Common myeloid progenitor, CD34-positive (primary cell): ENCODE measurements at regions not wholly inside any gene's neighbourhood (a gene's known extent, or its start where the extent isn't known, plus 50 kb on each side); places are given as distances from the start of the nearest gene placed in this dataset.

Experiments
- CTCF ChIA-PET: fragments of 350-600 bp; sonication (Branson Sonifier 250); formaldehyde crosslinking; loops from one replicate; lab custom pipeline; 2021; ENCODE audit warnings: antibody characterized with exemption; lab: Charles Lee
- POLR2A ChIA-PET: fragments of 350-600 bp; sonication (Branson Sonifier 250); formaldehyde crosslinking; loops from one replicate; lab custom pipeline; 2021; ENCODE audit warnings: antibody characterized with exemption; lab: Charles Lee
- DNase-seq, 3 donors: peaks; one replicate each; pipeline versions ENCODE4 v3.0.0 to v3.0.0-alpha.2; 2013
- H3K27ac ChIP-seq, 2 experiments: 1 replicate in 1 of 2; 2 replicates in 1 of 2; pipeline ENCODE4 v1.7.0; 2013; ENCODE audit warnings: inconsistent platforms in 2 of 2, low read length in 2 of 2, mild to moderate bottlenecking in 2 of 2, low read depth in 1 of 2, moderate library complexity in 1 of 2; ENCODE audit not compliant: severe bottlenecking in 2 of 2, insufficient read depth in 1 of 2, poor library complexity in 1 of 2
- H3K27me3 ChIP-seq, 5 experiments: replicated peaks in 2 of 5; 1 replicate in 3 of 5; 2 replicates in 2 of 5; pipeline versions ENCODE4 v1.6.1 to v1.7.0; 2013; ENCODE audit warnings: low read length in 4 of 5, mild to moderate bottlenecking in 2 of 5, moderate library complexity in 2 of 5, inconsistent platforms in 1 of 5; ENCODE audit not compliant: insufficient read depth in 5 of 5, control insufficient read depth in 4 of 5
- H3K36me3 ChIP-seq, 4 experiments: 1 replicate in 2 of 4; 2 replicates in 2 of 4; pipeline versions ENCODE4 v1.6.1 to v1.7.0; 2013; ENCODE audit warnings: low read length in 3 of 4, control low read depth in 1 of 4, mild to moderate bottlenecking in 1 of 4; ENCODE audit not compliant: control insufficient read depth in 4 of 4, insufficient read depth in 4 of 4
- H3K4me1 ChIP-seq, 4 experiments: 1 replicate in 3 of 4; 2 replicates in 1 of 4; pipeline versions ENCODE4 v1.6.1 to v1.7.1; 2013; ENCODE audit warnings: low read length in 3 of 4, mild to moderate bottlenecking in 3 of 4, control low read depth in 1 of 4, inconsistent platforms in 1 of 4, moderate library complexity in 1 of 4; ENCODE audit not compliant: control insufficient read depth in 4 of 4, insufficient read depth in 4 of 4; ENCODE audit errors: control extremely low read depth in 1 of 4
- H3K4me3 ChIP-seq, 7 experiments: 1 replicate in 4 of 7; 2 replicates in 3 of 7; pipeline versions ENCODE4 v1.5.1 to v1.7.0; 2013; ENCODE audit warnings: mild to moderate bottlenecking in 7 of 7, low read length in 6 of 7, moderate library complexity in 6 of 7, inconsistent platforms in 2 of 7, low read depth in 2 of 7, control low read depth in 1 of 7; ENCODE audit not compliant: insufficient read depth in 4 of 7, control insufficient read depth in 1 of 7; ENCODE audit errors: extremely low read depth in 1 of 7
- H3K9me3 ChIP-seq, 5 experiments: 1 replicate in 4 of 5; 2 replicates in 1 of 5; pipeline versions ENCODE4 v1.6.1 to v1.7.1; 2013; ENCODE audit warnings: low read length in 4 of 5, mild to moderate bottlenecking in 2 of 5, inconsistent platforms in 1 of 5, low read depth in 1 of 5, moderate library complexity in 1 of 5; ENCODE audit not compliant: control insufficient read depth in 4 of 5, insufficient read depth in 2 of 5; ENCODE audit errors: control extremely low read depth in 1 of 5
- WGBS: methylation state at CpG from one replicate; pipeline ENCODE4 v1.1.5; 2013; ENCODE audit not compliant: insufficient coverage; 5-methylcytosine and 5-hydroxymethylcytosine counted together

DNA sequence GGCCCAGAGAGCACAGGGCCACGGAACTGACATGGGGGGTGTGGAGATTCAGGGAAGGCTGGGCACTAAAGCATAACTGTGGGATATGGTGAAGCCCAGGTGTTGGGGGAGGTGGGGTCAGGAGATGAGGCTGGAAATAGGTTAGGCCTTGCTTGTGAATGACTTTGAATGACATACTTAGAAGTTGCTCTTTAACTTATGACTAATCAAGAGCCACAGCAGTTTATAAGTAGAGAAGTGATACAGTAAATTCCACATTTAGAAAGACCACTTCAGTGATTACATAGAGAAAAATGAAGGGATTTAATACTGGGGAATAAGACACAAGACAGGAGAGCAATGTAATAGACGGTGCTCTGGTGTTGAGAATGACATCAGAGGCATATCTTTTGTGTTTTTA lies 120.8 kb upstream of the SEC61G start:
- WGBS = 100% methylated on average over 2 of the region's 2 CpGs
- H3K27me3 ChIP-seq = no peaks in the 10 kb centered on the region
- no peak for DNase-seq
- H3K27ac ChIP-seq = no peak overlapping the region
- ChIA-PET POLR2A (no interaction called here), CTCF (no interaction called here)
- no peaks in the 10 kb centered on the region for H3K4me1 ChIP-seq
- no peaks in the 10 kb centered on the region for H3K36me3 ChIP-seq
- no peak overlapping the region for H3K4me3 ChIP-seq
- no peaks in the 10 kb centered on the region for H3K9me3 ChIP-seq

DNA sequence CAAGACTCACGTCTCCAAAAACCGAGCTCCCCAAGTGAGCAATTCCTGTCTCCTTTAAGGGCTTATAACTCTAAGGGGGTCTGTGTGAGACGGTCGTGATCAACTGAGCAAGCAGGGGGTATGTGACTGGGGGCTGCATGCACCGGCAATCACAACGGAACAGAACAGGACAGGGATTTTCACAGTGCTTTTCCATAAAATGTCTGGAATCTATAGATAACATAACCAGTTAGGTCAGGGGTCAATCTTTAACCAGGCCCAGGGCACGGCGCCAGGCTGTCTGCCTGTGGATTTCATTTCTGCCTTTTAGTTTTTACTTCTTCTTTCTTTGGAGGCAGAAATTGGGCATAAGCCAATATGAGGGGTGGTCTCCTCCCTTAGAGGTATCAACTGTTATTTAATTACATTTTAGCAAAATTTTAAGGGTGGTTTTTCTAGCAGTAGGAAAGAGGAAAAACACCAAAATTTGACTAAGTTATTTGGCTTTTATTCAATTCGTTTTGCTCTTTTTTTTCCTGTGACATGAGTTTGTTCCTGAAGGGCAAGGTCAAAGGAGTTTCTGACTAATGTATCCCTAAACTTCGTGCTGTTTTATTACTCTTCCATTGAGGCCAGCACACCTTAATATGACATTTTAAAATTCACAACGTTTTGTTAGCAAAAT lies 121.4 kb upstream of the SEC61G start:
- H3K27me3 ChIP-seq = no peaks in the 10 kb centered on the region
- ChIA-PET POLR2A (no interaction called here), CTCF (no interaction called here)
- H3K4me1 ChIP-seq = no peaks in the 10 kb centered on the region
- DNase-seq = no peak
- no peak overlapping the region for H3K4me3 ChIP-seq
- H3K9me3 ChIP-seq = no peaks in the 10 kb centered on the region
- WGBS = 85% methylated on average over 9 of the region's 11 CpGs
- H3K36me3 ChIP-seq = no peaks in the 10 kb centered on the region
- no peak overlapping the region for H3K27ac ChIP-seq

DNA sequence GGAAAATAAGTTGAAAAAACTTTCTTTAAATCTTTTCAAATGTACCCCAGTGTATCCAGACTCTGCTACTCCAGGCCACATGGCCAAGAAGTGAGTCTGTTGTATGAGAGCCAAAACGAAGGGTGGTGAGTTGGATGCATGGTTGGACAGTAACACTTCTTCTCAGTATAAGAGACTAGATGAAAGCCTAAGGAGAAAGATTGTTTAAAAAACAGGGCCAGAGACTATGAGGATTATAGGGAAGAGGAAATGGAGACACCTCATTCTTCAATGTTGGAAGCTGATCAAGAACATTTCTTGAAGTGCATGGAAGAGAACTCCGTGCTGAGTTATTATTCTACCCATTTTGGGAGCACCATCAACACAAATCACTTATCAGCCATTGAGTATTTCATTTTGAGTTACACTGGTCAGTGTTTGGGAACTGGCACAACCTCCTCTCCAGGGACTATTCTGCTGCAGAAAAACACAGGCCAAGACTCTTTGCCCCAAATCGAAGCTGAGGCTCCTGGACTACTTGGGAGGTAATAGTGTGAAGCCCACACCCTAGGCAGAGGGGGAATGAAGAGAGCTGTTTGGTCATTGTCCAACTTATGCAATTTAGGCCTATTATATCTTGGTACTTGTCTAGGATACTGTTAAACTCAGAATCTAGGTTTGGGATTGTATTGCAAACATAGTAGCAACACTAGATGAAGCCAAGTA lies 123.0 kb upstream of the SEC61G start:
- H3K4me3 ChIP-seq = no peak overlapping the region
- WGBS = 87% methylated on average over 3 of the region's 3 CpGs
- POLR2A ChIA-PET = no interaction called here
- H3K27me3 ChIP-seq = peaks cover 0 to 3% (median 0%) of the 10 kb centered on the region in 5 experiments
- CTCF ChIA-PET = no interaction called here
- no peaks in the 10 kb centered on the region for H3K9me3 ChIP-seq
- DNase-seq = no peak
- H3K4me1 ChIP-seq = no peaks in the 10 kb centered on the region
- H3K27ac ChIP-seq = no peak overlapping the region
- H3K36me3 ChIP-seq = no peaks in the 10 kb centered on the region

DNA sequence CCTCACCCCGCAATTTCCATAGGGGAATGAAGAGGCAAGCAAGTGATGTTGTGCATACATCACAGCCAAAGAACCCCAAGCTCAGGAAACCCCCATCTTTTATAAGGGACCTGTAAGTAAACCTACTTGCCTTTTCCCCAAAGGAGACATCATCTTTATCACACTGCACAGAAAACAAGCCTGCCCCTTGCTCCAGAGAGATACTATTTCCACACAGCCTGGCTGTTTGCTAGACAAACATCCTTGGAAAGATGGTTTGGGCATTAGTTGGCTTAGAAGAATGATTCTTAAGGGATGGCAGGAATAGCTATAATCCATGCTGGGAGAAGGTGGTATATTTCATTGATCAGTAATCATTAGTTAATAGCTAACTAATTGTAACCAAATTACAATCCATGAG lies 123.7 kb upstream of the SEC61G start:
- CTCF ChIA-PET = no interaction called here
- no peaks in the 10 kb centered on the region for H3K36me3 ChIP-seq
- H3K4me3 ChIP-seq = no peak overlapping the region
- peaks cover 0 to 3% (median 0%) of the 10 kb centered on the region in 5 experiments for H3K27me3 ChIP-seq
- H3K27ac ChIP-seq = no peak overlapping the region
- no peaks in the 10 kb centered on the region for H3K9me3 ChIP-seq
- no CpG with 5 or more reads among the region's 1 CpG for WGBS
- POLR2A ChIA-PET = no interaction called here
- DNase-seq = no peak
- H3K4me1 ChIP-seq = no peaks in the 10 kb centered on the region

DNA sequence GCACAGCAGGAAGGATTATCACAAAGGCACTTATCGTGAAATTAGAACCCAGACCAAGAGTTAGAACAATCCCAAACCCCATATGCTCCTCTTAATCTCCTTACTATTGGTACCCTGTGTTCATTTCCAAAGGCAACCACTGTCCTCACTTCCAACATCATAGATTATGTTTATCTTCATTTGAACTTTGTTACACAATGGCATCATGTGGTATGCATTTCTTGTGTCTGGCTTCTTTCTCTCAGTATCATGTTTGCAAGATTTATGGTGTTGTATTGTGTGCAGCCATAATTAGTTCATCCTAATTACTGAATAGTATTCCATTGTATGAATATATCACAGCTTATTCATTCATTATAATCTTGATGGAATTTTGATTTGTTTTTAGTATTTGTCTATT lies 124.6 kb upstream of the SEC61G start:
- POLR2A ChIA-PET = no interaction called here
- no peak for DNase-seq
- CTCF ChIA-PET = no interaction called here

DNA sequence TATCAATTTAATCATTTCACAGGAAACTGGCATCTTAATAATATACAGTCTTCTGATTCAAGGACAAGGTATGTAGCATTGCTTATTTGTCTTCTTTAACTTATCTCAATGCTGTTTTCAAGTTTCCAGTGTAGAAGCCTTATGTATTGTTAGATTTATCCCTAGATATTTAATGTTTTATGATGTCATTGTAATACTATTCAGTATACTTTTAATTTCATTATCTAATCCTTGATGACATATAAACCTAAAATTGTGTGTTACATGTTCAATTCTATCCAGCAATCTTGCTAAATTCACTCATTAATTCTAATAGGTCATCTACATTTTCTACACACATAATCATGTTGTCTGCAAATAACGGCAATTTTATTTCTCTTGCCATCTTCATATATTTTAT lies 126.3 kb upstream of the SEC61G start:
- Histone ChIP-seq H3K4me1 (no peaks in the 10 kb centered on the region), H3K27me3 (peaks cover 0 to 10% (median 9%) of the 10 kb centered on the region in 5 experiments), H3K27ac (no peak overlapping the region), H3K9me3 (peaks cover 0 to 2% (median 0%) of the 10 kb centered on the region in 5 experiments), H3K36me3 (no peaks in the 10 kb centered on the region), H3K4me3 (no peak overlapping the region)
- POLR2A ChIA-PET = no interaction called here
- DNase-seq = no peak
- no CpG with 5 or more reads among the region's 1 CpG for WGBS
- CTCF ChIA-PET = no interaction called here

More for the DNA sequence above, 124.6 kb upstream of the SEC61G start:
- Histone ChIP-seq H3K4me1 (no peaks in the 10 kb centered on the region), H3K36me3 (no peaks in the 10 kb centered on the region), H3K27me3 (peaks cover 0 to 7% (median 6%) of the 10 kb centered on the region in 5 experiments), H3K4me3 (no peak overlapping the region), H3K9me3 (peaks cover 0 to 2% (median 0%) of the 10 kb centered on the region in 5 experiments), H3K27ac (no peak overlapping the region)
- no CpG with 5 or more reads among the region's 1 CpG for WGBS

DNA sequence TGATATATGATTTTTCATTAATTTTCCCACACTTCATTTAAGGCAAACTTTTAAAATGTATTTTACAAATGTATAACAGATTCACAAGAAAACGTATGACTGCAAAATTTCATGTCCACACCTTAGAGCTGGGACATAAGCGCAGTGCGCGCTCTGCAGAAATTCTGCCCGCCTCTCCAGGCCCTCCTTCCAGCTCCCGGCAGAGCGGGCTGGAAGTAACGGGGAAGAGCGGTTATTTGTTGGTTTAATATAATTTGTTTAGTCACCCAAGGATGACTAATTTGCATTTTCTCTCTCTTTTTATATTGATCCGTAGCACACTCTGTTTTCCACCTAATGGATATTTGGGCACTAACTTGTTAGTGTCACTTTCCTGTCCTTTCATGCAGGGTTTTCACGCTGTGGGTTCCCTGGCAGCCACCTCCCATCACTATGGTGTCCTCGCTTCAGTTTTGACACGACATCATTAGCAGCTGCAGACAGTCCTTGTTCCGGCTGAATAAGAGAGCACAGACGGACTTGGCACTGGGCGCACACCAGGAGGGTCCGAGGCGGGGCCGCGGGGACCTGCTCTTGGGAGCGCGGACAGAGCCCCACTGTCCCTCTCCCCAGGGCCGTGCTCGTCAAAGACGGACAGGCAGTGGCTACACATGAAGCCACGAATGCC lies 129.2 kb upstream of the SEC61G start:
- peaks cover 0 to 10% (median 9%) of the 10 kb centered on the region in 5 experiments for H3K27me3 ChIP-seq
- no peak for DNase-seq
- 22% methylated on average over 21 of the region's 26 CpGs for WGBS
- no peak overlapping the region for H3K4me3 ChIP-seq
- H3K4me1 ChIP-seq = no peaks in the 10 kb centered on the region
- ChIA-PET CTCF (no interaction called here), POLR2A (no interaction called here)
- no peak overlapping the region for H3K27ac ChIP-seq
- peaks cover 0 to 2% (median 0%) of the 10 kb centered on the region in 5 experiments for H3K9me3 ChIP-seq
- H3K36me3 ChIP-seq = no peaks in the 10 kb centered on the region
